ENCODE measurements at regions not wholly inside any gene's neighbourhood (a gene's known extent, or its start where the extent isn't known, plus 50 kb on each side); places are given as distances from the start of the nearest gene placed in this dataset.

DNA sequence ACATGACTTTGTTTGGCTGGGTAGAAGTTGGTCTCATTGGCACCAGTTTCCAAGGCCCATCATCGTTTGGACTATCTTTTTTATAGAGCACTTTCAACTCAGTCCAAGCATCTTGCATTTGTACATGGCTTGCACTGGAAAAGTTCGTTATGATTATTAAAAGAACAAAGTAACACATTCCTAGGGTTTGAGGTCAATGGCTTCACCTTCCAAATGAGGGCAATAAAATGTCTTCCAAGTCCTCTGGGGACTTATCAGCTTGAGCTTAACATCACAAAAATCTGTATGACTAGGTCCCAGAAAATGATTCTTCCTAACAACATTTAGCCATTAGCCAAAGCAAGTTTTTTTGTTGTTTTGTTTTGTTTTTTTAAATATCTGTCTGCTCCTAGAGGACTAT, 610.8 kb downstream of the LMO4 start:
- TF ChIP-seq CTCF (IDR thresholded peaks at IDR 0.05; ENCODE audit: low read length) (no peak), EZH2phosphoT487 (IDR thresholded peaks at IDR 0.05; ENCODE audit: low read length) (no peak), EZH2 (optimal IDR thresholded peaks at IDR 0.05; ENCODE audit: low read depth, low read length) (no peak)
